Superior temporal gyrus (tissue), 1 donor: ENCODE measurements at regions not wholly inside any gene's neighbourhood (a gene's known extent, or its start where the extent isn't known, plus 50 kb on each side); places are given as distances from the start of the nearest gene placed in this dataset.

Experiments
- DNase-seq: peaks from one replicate; pipeline ENCODE4 v3.0.0-alpha.2; 2016; ENCODE audit errors: extremely low spot score

DNA sequence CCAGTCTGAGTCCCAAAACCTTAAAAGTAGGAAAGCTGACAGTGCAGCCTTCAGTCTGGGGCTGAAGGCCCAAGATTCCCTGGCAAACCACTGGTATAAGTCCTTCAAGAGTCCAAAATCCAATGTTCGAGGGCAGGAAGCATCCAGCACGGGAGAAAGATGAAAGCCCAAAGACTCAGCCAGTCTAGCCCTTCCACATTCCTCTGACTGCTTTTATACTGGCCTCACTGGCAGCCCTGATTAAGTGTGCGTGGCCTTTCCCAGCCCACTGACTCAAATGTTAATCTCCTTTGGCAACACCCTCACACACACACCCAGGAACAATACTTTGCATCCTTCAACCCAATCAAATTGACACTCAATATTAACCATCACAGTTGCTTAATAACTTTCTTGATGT is 372.1 kb upstream of the CCDC196 start:
- no peak for DNase-seq

DNA sequence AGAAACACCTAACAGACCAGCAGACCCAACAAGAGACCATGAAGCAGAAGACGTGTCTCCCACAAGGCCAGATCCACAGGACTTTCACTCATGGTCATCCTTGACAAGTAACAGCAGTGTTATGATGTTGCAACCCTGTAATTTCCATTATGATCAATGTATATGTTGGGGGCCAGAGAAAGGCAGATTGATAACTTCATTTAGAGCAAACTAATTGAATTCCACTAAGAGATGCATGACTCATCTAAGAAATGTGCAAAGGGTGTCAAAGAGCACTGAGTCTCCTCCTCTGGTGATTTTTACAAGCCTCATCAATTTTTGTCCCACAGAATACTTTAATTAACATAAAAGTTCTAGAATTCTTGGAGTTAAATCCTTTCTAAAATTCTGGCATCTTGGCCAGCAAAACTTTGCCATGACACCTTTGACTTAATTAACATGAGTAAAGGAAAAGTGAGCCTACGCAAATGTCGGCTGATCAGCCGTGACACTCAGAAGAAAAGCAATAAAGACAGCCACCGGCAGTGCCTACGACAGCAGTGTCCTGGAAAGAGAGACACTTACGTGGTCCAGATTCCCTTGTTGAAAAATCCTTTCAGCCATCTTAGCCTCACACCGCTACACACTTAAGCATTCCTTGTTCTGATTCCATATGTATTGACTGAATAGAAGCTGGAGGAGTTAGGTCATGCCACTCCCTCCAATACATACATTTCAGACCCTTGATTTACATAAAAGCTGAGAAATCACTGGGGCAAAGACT is 370.2 kb upstream of the CCDC196 start:
- DNase-seq: no peak

DNA sequence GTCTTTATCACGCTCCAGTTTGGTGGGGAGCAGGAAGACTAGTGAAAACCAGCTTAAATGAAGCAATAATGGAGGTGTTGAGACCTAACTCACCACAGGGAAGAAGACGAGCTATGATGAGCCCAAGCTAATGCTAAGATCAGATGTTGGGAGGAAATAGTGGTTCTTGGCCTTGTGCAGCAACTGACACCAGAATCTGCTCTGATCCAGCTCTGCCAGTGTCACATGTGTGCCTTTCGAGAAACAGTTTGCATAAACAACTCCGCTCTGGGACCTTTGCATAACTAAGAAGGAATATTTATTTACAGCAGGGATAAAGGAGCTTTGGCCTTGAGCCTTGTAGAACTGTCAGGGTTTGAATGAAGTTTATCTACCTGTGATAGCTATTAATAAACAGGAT is 369.4 kb upstream of the CCDC196 start:
- no peak for DNase-seq

DNA sequence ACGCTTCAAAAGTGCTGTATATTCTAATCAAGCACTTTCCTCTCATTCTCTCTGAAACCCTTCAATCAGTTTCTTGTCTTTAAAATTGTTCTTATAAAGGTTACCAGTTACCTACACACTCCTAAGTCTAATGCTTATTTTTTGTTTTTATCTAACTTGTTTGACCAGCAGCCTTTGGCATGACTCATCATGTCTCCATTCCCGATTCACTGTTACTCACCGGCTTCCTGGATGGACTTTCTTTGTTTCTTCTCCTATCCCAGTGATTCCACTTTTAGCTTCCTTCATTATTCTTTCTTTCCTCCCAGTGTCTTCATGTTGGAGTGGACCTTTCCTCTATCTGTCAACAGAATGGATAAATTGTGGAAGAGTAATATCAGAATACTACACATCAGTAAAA is 368.6 kb upstream of the CCDC196 start:
- no peak for DNase-seq

DNA sequence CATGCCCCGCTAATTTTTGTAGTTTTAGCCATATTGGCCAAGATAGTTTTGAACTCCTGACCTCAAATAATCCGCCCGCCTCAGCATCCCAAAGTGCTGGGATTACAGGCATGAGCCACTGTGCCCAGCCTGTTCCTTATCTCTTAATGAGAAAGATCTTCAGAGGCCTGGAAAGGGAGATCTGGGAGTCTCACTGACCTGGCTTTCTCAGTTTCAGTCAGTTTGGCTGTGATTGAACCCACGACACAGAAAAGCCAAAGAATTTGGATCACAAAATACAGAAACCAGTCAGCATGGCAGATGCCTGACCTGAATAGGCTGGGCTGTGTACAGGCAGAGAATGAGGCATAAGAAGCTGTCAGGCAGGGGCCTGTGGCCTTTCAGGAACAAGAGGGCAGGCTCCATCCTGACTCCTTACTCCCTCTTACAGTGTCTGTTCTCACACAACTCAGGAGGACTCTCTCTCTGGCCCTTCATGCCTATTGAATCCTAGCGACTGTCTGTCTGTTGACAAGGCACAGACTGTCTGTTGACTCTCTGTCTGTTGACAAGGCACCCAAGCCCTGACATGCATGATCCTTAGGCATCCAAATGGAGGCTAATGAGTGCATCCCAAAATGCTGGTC is 366.5 kb upstream of the CCDC196 start:
- DNase-seq: no peak

DNA sequence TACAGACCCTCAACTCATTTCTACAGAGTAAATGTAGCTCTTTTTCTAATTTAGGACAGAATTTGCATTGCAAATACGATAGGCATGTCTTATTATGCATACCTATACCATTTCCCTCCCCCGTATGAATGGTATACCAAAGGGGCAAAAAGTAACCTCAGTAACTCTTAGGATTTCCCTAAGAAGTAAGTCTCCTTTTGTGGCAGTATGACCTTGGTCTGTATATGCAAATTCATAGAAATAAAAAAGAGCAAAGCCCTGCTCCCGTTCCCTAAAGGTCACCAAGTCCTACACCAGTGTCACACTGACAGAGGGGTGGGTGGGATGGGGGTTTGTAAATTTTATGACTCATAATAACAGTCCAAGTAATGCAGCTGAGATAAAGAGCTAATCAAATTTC is 365.8 kb upstream of the CCDC196 start:
- DNase-seq: no peak

DNA sequence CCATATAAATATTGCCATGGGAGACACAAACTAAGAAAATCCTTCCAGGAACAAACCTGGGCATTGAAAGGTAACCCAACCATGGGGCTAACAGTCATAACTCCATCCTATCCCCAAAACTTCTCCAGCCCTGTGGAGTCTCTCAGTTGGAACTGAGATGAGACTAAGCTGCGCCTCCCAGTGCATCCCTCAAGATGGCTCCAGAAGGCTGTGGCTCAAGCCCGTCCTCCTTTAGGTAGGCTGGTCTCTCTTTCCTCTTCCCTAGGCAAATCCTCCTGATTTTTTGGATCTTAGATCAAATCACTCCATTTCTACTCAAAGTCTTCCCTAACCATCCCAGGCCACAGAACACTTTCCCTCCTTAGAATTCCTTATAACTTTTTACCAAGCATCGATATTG is 364.3 kb upstream of the CCDC196 start:
- DNase-seq: no peak

DNA sequence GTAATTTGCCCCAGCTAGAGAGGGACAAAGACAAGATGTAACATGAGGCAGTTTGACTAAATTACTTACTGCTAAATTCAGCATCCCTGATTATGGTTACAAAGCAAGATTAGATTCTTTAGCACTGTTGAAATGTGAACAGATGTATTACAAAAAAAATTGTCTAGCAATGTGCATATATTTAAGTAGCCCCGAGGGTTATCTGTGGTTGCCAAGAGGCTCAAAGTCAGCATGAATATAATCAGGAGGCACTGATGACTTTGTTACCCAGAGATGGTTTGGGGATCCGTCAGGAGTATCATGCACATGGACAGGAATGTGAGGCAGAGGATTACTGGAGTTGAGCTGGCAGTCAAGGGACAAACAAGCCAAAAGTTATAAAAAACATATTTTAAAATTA is 356.9 kb upstream of the CCDC196 start:
- no peak for DNase-seq

DNA sequence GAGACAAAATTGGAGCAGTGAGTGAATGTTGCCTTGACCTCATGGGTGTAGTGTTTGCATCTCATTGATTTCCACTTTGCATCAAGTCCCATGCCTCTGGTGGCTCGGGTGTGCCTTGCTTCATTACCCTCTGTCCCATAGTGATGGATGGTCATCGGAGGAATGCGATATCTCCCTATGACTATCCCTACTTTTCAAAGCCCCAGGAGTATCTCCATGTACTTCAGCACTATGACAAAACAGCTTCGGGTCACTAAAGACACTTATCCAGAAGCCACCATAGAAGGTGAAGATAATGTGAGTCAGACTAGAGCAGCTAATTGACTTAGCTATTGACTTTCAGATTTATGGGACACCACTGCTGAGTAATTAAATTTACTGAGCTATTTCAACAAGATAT is 355.1 kb upstream of the CCDC196 start:
- no peak for DNase-seq

DNA sequence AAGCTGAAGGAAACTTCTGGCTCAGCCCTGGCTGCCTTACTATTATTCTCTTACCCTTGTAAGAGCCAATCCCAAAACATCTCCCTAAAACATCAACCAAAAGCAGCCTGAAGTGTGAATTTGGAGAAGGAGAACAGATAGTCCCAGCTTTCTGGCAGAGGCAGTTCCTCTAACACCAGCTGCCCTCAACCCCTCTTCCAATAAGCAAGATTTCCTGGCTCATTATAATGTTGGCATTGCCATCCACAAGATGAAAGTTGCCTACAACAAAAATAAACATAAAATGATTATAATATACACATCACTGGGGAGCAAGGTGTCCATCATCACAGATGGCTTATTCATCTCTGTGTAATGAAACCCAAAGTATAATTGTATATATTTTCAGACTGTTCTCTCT is 352.5 kb upstream of the CCDC196 start:
- peak; percentile 21 for DNase-seq

DNA sequence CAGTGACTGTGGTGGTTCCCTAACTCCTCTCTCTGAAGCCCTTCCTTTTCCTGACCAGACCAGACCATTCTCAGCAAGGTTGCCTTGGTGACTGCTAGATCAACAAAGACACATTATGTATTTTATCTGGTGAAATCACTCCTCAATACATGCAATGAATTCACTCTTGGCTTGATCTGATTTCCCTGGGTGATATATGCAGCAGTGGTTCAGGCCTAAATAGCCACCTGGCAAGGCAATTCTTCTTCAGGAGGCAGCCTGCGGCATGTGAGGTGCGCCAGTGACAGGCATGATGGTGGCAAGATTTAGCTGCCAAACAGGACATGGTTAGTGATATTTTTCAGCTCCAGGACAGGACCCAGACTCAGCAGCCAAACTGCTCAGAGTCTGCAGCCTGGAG is 350.3 kb upstream of the CCDC196 start:
- DNase-seq: no peak

DNA sequence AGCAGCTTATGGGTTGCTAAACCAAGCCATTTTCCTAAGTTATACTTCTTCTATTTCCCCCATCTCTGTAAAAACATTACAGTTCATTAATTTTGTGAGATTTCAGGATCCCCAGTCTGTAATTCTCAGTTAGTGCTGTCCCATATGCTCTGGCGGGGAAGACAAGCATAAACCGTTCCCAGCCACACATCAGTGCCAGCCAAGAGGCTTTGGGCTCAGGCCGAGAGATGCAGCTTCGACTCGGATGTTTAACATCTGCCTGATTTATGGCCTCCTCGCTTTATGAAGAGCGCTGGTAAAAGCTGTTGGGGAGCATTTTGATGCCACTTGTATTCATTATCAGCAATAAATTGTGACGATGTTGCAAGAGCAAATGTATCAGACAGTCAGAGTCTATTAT is 349.1 kb upstream of the CCDC196 start:
- DNase-seq: no peak

DNA sequence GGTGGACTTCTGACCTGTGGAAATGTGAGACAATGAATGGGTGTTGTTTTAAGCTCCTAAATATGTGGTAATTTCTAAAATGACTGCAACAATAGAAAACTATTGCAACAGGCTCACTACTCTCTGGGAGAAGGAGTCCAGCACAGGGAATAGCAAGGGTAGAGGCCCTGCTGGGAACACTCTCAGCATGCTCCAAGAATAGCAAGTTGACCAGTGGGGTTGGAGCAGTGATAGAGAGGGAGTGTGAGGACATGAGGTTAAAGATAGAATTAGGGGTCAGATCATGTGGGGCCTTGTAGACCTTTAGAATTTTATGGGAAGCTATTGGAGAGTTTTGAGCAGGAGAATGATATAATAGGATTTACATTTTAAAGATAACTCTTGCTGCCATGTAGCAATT is 346.7 kb upstream of the CCDC196 start:
- DNase-seq: no peak

DNA sequence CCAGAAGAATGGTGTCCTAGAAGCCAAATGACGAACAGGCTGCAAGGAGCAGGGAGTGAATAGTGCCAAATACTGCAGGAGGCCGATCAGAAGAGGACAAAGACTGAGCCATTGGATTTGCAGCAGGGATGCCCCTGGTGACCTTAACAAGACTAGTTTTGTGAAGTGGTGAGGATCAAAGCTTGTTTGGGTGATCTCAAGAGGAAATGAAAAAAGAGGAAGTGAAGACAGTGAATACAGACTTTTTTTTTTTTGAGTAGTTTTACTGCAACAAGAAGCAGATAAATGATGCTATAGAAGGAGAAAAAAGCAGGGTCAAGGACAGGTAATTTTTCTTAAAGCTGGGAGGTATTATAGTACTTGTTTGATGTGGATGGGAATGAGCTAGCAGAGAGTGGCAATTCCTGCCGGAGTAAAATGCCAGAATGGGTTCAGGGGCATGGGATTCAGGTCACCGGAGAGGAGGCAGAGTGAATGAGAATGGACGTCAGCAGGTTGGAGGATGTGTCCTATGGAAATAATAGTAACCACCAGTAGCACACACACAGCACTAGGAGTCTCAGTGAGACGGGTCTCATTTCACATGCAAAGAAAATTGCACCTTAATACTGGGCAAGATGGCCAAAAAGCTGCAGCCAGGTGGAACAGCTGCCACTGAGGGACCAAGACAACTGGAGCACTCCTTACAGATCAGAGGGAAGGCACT is 345.8 kb upstream of the CCDC196 start:
- DNase-seq: no peak

DNA sequence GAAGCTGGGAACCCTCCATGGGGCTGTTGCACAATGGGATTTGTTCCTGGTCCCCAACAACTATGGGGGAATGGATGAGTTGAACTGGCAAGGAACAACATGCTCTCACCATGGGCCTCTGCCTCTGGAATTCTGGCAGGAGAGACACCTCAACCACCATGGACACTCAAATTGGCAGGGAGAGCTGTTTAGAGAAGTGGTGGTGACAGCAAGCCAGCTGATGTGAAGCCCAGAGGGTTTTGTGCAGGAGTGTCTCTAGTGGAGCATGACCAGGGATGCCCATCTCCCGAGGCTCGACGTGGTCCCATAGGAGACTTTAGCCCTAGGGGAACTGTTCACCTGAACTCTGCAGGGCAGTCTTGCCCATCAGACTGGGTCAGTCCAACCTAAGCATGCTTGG is 345.2 kb upstream of the CCDC196 start:
- DNase-seq: no peak

DNA sequence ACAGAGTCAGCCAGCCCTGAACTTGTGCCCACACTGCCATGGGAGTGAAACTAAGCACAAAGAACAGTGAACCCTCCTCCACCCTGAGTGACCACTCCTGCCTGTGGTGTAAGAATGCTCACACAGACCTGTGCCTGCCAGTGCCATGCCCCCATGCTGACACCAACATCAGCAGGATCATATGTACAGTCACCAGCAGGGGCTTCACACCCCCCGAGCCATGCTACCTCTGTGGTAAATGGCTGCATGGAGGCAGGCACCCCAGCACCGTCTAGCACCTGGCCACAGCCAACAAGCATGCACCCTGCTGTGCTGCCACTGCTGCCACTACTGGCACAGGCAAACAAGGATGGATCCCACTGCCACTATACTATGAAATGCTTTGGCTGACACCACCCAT is 344.4 kb upstream of the CCDC196 start:
- no peak for DNase-seq

DNA sequence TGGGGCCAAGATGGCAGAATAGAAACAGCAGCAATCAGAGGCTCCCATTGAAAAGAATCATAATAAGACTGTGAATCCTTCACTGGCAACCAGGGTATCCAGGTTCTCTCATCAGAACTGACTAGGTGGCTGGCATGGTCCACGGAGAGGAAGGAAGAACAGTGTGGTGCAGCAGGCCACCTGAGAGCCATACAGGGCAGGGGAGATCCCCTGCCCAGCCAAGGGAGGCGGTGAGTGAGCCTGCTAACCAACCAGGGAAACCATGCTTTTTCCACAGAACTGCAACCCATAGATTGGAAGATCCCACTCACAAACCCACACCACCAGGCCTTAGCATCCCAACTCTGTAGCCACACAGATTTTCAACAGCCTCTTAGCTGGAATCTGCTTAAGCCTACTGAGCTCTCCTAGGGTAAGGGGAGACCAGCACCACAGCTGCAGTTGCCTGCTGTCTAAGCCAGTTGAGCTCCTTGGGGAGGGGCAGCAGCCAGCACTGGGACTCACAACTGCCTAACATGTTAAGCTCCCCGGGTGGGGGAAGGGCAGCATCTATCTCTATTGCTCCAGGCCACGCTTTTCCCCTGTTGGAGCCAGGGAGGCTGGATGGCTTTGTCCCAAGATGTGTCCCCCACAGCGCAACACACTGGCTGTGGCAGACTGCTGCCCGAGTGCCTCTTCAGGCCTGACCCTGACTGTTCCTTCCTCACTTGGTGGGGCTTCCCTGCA is 342.6 kb upstream of the CCDC196 start:
- DNase-seq: no peak

DNA sequence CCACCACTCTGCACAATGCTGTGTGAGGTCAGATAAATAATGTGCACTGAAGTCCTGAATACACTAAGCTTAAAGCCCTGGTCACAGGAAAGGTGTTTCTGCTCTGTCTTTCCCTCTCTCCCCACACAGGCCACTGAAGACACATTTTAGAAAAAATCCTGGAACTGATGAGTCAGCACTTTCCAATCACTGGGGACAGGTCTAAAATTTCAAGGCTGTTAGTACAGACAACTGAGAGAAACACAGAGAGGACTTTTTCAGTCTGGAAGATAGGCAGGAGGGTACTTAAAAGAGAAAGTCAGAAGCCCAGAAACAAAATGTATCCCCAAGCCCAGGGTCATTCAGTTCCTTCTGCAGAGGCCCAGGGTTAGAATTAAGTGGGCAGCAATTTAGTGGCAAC is 333.9 kb upstream of the CCDC196 start:
- no peak for DNase-seq

DNA sequence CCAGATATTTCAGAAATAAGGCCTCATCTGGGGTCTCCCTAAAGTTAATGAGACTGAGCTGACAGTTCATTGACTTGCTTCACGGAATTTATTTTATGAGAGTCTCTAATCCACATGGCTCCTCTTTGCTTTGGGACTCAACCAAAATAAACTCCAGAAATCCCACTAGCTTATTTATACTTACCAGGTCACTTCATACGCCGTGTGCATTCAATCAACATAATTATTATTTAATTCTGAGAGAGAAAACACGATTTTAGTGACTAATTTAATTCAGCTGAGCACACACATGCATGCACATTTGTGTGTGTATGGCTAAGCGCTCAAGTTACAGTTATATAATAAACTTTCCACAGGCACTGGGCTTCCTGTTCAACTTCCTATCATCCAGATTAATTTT is 333.4 kb upstream of the CCDC196 start:
- no peak for DNase-seq

DNA sequence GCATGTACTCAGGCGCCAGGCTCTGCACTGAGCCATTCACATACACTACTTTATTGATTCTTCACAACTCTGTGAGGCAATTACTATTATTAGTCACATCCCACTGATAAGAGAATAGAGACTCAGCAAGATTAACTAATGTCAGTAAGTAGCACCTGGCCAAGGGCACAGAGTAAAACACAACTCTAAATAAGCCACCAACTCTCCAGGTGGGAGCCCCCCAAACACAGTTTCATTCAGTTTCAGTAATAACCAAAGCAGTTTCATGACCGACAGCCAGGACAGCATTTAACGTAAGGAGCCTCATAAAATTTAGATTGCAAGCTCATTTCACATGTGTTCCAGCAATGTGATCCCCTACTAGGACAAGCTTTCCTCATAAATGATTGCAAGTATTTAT is 323.1 kb upstream of the CCDC196 start:
- DNase-seq: no peak

DNA sequence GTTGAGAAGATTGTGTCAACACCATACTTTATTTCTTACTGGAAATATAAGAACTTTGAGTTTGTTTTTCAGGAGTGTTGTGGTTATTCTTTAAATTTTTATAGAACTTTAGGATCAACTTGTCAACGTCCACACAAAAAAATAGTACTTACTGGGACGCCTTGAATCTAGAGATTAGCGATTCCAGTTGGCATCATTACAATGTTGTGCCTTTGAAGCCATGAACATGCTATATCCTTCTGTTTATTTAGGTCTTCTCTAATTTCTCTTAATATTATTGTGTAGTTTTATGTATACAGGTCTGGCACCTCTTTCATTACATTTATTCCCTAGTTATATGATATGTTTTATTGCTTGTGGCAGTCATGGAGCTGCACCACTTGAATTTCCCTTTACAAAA is 320.8 kb upstream of the CCDC196 start:
- DNase-seq: no peak

DNA sequence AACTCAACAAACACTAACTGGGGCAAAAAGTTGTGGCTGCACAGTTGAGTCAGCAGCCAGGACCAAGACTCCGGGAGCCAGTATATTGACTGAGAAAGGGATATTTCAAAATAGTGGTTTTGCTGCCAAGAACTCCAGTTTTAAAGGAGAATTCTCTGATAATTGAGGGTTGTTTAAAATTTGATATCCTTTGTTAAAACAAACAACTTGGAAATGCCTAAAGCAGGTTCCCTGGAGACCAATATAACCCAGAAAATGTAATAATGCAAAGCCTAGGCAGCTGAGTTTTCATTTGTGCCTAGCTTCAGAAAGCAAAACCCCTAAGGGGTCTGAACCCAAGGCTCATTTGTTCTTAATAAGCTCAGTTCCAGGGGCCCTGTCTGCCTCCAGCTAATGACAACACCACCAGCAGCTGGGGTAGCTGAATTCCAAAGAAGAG is 311.7 kb upstream of the CCDC196 start:
- no peak for DNase-seq

DNA sequence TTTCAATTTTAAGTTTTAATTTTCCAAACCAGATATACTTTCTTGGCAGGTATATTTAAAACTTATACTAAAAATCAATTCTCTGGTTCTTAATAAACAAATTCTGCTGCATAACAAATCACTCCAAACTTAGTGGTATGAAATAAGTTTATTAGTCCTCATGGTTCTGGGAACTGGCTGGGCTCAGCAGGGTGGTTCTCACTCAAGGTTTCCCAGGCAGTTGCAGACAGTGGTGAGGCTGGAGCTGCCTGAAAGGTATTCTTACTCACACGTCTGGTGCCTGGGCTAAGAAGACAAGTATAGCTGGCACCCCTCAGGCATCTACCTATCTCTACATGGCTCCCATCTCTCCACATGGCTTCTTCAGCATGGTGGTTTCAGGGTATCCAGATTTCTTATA is 308.2 kb upstream of the CCDC196 start:
- DNase-seq: no peak
